Smooth muscle cell (in vitro differentiated cells): ENCODE measurements at regions not wholly inside any gene's neighbourhood (a gene's known extent, or its start where the extent isn't known, plus 50 kb on each side); places are given as distances from the start of the nearest gene placed in this dataset.

ENCODE experiments used
- DNase-seq: peaks from one replicate; lab custom pipeline; 2025; ENCODE audit not compliant: unreplicated experiment; lab: John Stamatoyannopoulos, UW
- H2AFZ ChIP-seq: fragments of 200-600 bp; sonication (generic); 2 replicates; pipeline ENCODE4 v1.6.0; 2016; ENCODE audit warnings: antibody characterized with exemption, low read depth, mild to moderate bottlenecking
- H3F3A ChIP-seq: fragments of 200-600 bp; sonication (generic); 2 replicates; pipeline ENCODE4 v1.6.0; 2017; ENCODE audit warnings: antibody characterized with exemption, low read depth
- H3K27ac ChIP-seq: fragments of 200-600 bp; sonication (generic); 2 replicates; pipeline ENCODE4 v1.5.1; 2016; ENCODE audit warnings: low read depth, mild to moderate bottlenecking
- H3K27me3 ChIP-seq: fragments of 200-600 bp; sonication (generic); 2 replicates; pipeline ENCODE4 v1.6.1; 2016; ENCODE audit warnings: low read depth, mild to moderate bottlenecking
- H3K36me3 ChIP-seq: fragments of 200-600 bp; sonication (generic); 2 replicates; pipeline ENCODE4 v1.5.1; 2016; ENCODE audit warnings: low read depth
- H3K4me1 ChIP-seq: fragments of 200-600 bp; sonication (generic); 2 replicates; pipeline ENCODE4 v1.5.1; 2016; ENCODE audit warnings: low read depth
- H3K4me2 ChIP-seq: fragments of 200-600 bp; sonication (generic); 2 replicates; pipeline ENCODE4 v1.6.0; 2016; ENCODE audit warnings: mild to moderate bottlenecking
- H3K4me3 ChIP-seq: fragments of 200-600 bp; sonication (generic); 2 replicates; pipeline ENCODE4 v1.5.1; 2016; ENCODE audit warnings: mild to moderate bottlenecking
- H3K79me2 ChIP-seq: fragments of 200-600 bp; sonication (generic); 2 replicates; pipeline ENCODE4 v1.6.0; 2016; ENCODE audit warnings: low read depth, mild to moderate bottlenecking
- H3K9ac ChIP-seq: fragments of 200-600 bp; sonication (generic); 2 replicates; pipeline ENCODE4 v1.6.0; 2016; ENCODE audit warnings: low read depth
- H3K9me3 ChIP-seq: fragments of 200-600 bp; sonication (generic); replicated peaks from 2 replicates; pipeline ENCODE4 v1.5.1; 2016; ENCODE audit warnings: low read depth
- H4K20me1 ChIP-seq: fragments of 200-600 bp; sonication (generic); 2 replicates; pipeline ENCODE4 v1.6.0; 2016; ENCODE audit warnings: low read depth
- CTCF ChIP-seq: fragments of 200-600 bp; sonication (generic); IDR thresholded peaks from 2 replicates; pipeline ENCODE4 v1.5.1; 2017; ENCODE audit warnings: borderline replicate concordance, mild to moderate bottlenecking, antibody characterized with exemption; ENCODE audit not compliant: insufficient read depth, poor library complexity, severe bottlenecking
- WGBS: methylation state at CpG from one replicate; pipeline ENCODE4 v1.1.7; 2016; ENCODE audit warnings: low lambda C conversion rate; 5-methylcytosine and 5-hydroxymethylcytosine counted together

- 5% methylated on average over 48 of the region's 68 CpGs for WGBS
- H3K4me2 ChIP-seq = peak overlapping the region; percentile 86
- peak overlapping the region; percentile 20 for H2AFZ ChIP-seq
These were observed 80.0 kb upstream of the NKD1 start for GRCh38 chr16:50467943-50468748.

GRCh38 chr16:50467559-50467942, 80.6 kb upstream of the NKD1 start:
- Histone ChIP-seq H3K4me2 (peak overlapping the region; percentile 86), H3K36me3 (no peaks in the 10 kb centered on the region), H3F3A (peaks cover 5% of the 10 kb centered on the region), H3K4me3 (peak overlapping the region; percentile 48), H4K20me1 (no peaks in the 10 kb centered on the region), H2AFZ (peak overlapping the region; percentile 20), H3K27me3 (no peaks in the 10 kb centered on the region), H3K27ac (no peak overlapping the region), H3K4me1 (peaks cover 21% of the 10 kb centered on the region), H3K9me3 (no peaks in the 10 kb centered on the region), H3K9ac (no peak overlapping the region), H3K79me2 (no peaks in the 10 kb centered on the region)
- TF ChIP-seq CTCF = no peak
- WGBS = 43% methylated on average over 13 of the region's 13 CpGs
- no peak for DNase-seq

More at GRCh38 chr16:50467943-50468748, 80.0 kb upstream of the NKD1 start:
- H3K36me3 ChIP-seq = no peaks in the 10 kb centered on the region
- H3K4me1 ChIP-seq = peaks cover 17% of the 10 kb centered on the region
- no peak for TF ChIP-seq CTCF
- H3F3A ChIP-seq = peaks cover 5% of the 10 kb centered on the region
- H3K4me3 ChIP-seq = peak overlapping the region; percentile 48
- no peaks in the 10 kb centered on the region for H4K20me1 ChIP-seq
- no peaks in the 10 kb centered on the region for H3K79me2 ChIP-seq
- H3K27me3 ChIP-seq = no peaks in the 10 kb centered on the region
- no peaks in the 10 kb centered on the region for H3K9me3 ChIP-seq
- no peak overlapping the region for H3K27ac ChIP-seq
- H3K9ac ChIP-seq = no peak overlapping the region
- no peak for DNase-seq

GRCh38 chr16:50466170-50466569, 82.0 kb upstream of the NKD1 start:
- Histone ChIP-seq H3K79me2 (no peaks in the 10 kb centered on the region), H3K4me3 (no peak overlapping the region), H3K9ac (no peak overlapping the region), H3K27ac (no peak overlapping the region), H2AFZ (no peak overlapping the region), H3K9me3 (no peaks in the 10 kb centered on the region), H3K36me3 (no peaks in the 10 kb centered on the region), H4K20me1 (no peaks in the 10 kb centered on the region), H3F3A (peaks cover 5% of the 10 kb centered on the region), H3K4me2 (no peak overlapping the region), H3K4me1 (peaks cover 23% of the 10 kb centered on the region), H3K27me3 (no peaks in the 10 kb centered on the region)
- TF ChIP-seq CTCF = no peak
- no peak for DNase-seq
- WGBS = 84% methylated on average over 2 of the region's 2 CpGs
